Right lobe of liver (tissue), 6 donors: ENCODE measurements at regions not wholly inside any gene's neighbourhood (a gene's known extent, or its start where the extent isn't known, plus 50 kb on each side); places are given as distances from the start of the nearest gene placed in this dataset.

Experiments used
- ATAC-seq, 4 donors: fragments of 200-7000 bp; cut with Tn5 transposase; one replicate each; pipeline ENCODE4 v1.9.1; 2020; ENCODE audit warnings: mild to moderate bottlenecking in 4 of 4, moderate library complexity in 4 of 4
- DNase-seq, 3 donors: peaks; one replicate each; pipeline ENCODE4 v3.0.0-alpha.2; 2020
- H3K27ac ChIP-seq, 3 donors: fragments of 200-600 bp; one replicate each; pipeline ENCODE4 v1.8.0; 2022
- H3K27me3 ChIP-seq, 2 donors: fragments of 200-600 bp; one replicate each; pipeline ENCODE4 v1.8.0; 2022
- H3K36me3 ChIP-seq, 4 donors: fragments of 200-600 bp; sonication (generic) in 1 of 4; one replicate each; pipeline versions ENCODE4 v1.5.1 to v1.8.0; 2017 to 2022; ENCODE audit warnings: control low read depth in 1 of 4
- H3K4me1 ChIP-seq, 4 donors: fragments of 200-600 bp; sonication (generic) in 1 of 4; one replicate each; pipeline versions ENCODE4 v1.5.1 to v1.8.0; 2017 to 2022; ENCODE audit warnings: control low read depth in 1 of 4
- H3K4me3 ChIP-seq, 3 donors: fragments of 200-600 bp; one replicate each; pipeline ENCODE4 v1.8.0; 2022
- H3K9me3 ChIP-seq, 4 donors: fragments of 200-600 bp; sonication (generic) in 1 of 4; one replicate each; pipeline versions ENCODE4 v1.5.1 to v1.8.0; 2017 to 2022; ENCODE audit warnings: control low read depth in 1 of 4
- POLR2A ChIP-seq: fragments of 450-650 bp; IDR thresholded peaks from one replicate; pipeline ENCODE4 v1.6.1; 2017; ENCODE audit warnings: antibody characterized with exemption, mild to moderate bottlenecking
- WGBS: methylation state at CpG from one replicate; pipeline ENCODE4 v1.1.6; 2018; ENCODE audit warnings: low coverage, low lambda C conversion rate; ENCODE audit not compliant: insufficient coverage; ENCODE audit errors: missing lambda C conversion rate; 5-methylcytosine and 5-hydroxymethylcytosine counted together
- intact Hi-C, 2 donors: fragments of 100-400 bp; cut with DNase I; formaldehyde crosslinking; loops; one replicate each; pipeline versions ENCODE4 v1.11.2 to v1.14.1; 2022
- small RNA-seq, 2 experiments: library from RNA; depleted of rRNA; stranded (forward); fragments of <200 nt; gene quantifications; one replicate each; pipeline ENCODE3, GENCODE V24; 2016
- TF ChIP-seq, protein P1 (sequence below), 4 donors: fragments of 200-600 bp in 3 of 4; fragments of 450-650 bp in 1 of 4; IDR thresholded peaks; one replicate each; pipeline versions ENCODE4 v1.5.1 to v1.8.0; 2016 to 2022; ENCODE audit warnings: antibody characterized with exemption in 4 of 4, mild to moderate bottlenecking in 2 of 4
- donor health status: DM: no; HTN: yes; CAD: no.
- donor health status: DM: no; HTN: no; CAD: no.
- donor health status: DM: no; HTN: no; CAD: no.
- donor health status: DM: no; HTN: yes; CAD: no.
- donor health status: DM: no; HTN: yes; CAD: no.

DNA sequence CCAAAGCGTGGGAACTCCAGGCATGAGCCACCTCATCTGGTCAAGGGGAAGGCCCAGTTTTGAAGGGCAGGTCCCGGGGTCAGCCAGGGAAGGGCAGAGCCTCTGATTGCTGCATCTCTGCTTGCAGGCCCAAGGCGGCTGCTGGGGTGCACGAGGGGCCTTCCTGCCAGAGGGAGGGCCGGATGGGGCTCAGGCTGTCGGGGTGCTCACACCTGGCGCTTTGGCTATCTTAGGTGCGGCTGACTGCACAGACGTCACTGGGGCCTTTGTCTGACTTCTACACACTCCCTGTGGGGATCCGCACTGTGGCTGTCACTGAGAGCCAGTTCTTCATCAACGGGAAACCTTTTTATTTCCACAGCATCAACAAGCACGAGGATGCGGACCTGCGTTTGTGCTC lies 68.7 kb downstream of the ZNF727 start:
- Histone ChIP-seq H3K4me1 (no peaks in the 10 kb centered on the region), H3K4me3 (no peak overlapping the region), H3K36me3 (no peaks in the 10 kb centered on the region), H3K9me3 (no peaks in the 10 kb centered on the region), H3K27ac (no peak overlapping the region), H3K27me3 (no peaks in the 10 kb centered on the region)
- 75% methylated on average over 2 of the region's 14 CpGs for WGBS
- ATAC-seq: no peak
- DNase-seq: no peak
- no peak for TF ChIP-seq POLR2A
- TF ChIP-seq, protein P1, sequence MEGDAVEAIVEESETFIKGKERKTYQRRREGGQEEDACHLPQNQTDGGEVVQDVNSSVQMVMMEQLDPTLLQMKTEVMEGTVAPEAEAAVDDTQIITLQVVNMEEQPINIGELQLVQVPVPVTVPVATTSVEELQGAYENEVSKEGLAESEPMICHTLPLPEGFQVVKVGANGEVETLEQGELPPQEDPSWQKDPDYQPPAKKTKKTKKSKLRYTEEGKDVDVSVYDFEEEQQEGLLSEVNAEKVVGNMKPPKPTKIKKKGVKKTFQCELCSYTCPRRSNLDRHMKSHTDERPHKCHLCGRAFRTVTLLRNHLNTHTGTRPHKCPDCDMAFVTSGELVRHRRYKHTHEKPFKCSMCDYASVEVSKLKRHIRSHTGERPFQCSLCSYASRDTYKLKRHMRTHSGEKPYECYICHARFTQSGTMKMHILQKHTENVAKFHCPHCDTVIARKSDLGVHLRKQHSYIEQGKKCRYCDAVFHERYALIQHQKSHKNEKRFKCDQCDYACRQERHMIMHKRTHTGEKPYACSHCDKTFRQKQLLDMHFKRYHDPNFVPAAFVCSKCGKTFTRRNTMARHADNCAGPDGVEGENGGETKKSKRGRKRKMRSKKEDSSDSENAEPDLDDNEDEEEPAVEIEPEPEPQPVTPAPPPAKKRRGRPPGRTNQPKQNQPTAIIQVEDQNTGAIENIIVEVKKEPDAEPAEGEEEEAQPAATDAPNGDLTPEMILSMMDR (IDR thresholded peaks at IDR 0.05): no peak
- intact Hi-C loops: no loop called here

- DNase-seq (peak in 1 of 3 donors; percentile 14), ATAC-seq (peak in 1 of 4 donors; percentile 33)
- Histone ChIP-seq H3K36me3 (no peaks in the 10 kb centered on the region), H3K4me3 (no peak overlapping the region), H3K27ac (no peak overlapping the region), H3K4me1 (no peaks in the 10 kb centered on the region), H3K9me3 (no peaks in the 10 kb centered on the region), H3K27me3 (no peaks in the 10 kb centered on the region)
- no peak for TF ChIP-seq POLR2A
- TF ChIP-seq, protein P1 (IDR thresholded peaks at IDR 0.05): no peak
- intact Hi-C loops: no loop called here
- 67% methylated on average over 1 of the region's 9 CpGs for WGBS
Measured at GRCh38 chr7:64114791-64115190, 69.6 kb downstream of the ZNF727 start.

DNA sequence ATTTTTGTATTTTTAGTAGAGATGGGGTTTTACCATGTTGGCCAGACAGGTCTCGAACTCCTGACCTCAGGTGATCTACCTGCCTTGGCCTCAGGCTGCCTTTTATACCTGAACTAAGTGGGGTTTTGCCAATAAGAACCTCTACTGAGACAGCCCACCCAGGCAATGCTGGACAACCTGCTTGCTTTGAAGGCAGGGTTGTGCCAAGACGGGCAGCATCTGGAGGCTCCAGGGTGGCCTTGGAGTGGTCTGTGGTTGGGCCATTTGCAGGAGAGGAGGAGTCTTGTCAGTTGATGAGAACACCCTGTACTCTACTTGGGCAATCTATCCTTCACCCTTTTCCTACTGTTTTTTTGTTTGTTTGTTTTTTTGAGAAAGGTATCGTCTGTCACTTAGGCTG lies 75.3 kb upstream of the ZNF735 start:
- intact Hi-C loops: no loop called here
- H3K4me1 ChIP-seq: no peaks in the 10 kb centered on the region
- H3K27me3 ChIP-seq: no peaks in the 10 kb centered on the region
- H3K9me3 ChIP-seq: no peaks in the 10 kb centered on the region
- TF ChIP-seq, protein P1 (IDR thresholded peaks at IDR 0.05): no peak
- no peak for TF ChIP-seq POLR2A
- 39% methylated on average over 2 of the region's 3 CpGs for WGBS
- no peak overlapping the region for H3K4me3 ChIP-seq
- no peak for DNase-seq
- no peak overlapping the region for H3K27ac ChIP-seq
- ATAC-seq: no peak
- H3K36me3 ChIP-seq: no peaks in the 10 kb centered on the region

Small RNAs in the stretch of these regions (small RNA-seq; reads per million reads assigned to genes)
- 0 reads per million in 2 experiments for gene MTND4LP2
